Testis (tissue), 2 donors: ENCODE measurements at regions not wholly inside any gene's neighbourhood (a gene's known extent, or its start where the extent isn't known, plus 50 kb on each side); places are given as distances from the start of the nearest gene placed in this dataset.

Experiments
- POLR2A ChIP-seq: fragments of 450-650 bp; IDR thresholded peaks from one replicate; pipeline ENCODE4 v1.6.1; 2017; ENCODE audit warnings: antibody characterized with exemption, mild to moderate bottlenecking, moderate library complexity
- TF ChIP-seq, protein P1 (sequence below), 3 experiments: fragments of 450-650 bp in 2 of 3; fragments of 200-600 bp in 1 of 3; sonication (generic) in 1 of 3; IDR thresholded peaks; one replicate each; pipeline ENCODE4 v1.5.1; 2016 to 2019; ENCODE audit warnings: antibody characterized with exemption in 3 of 3, mild to moderate bottlenecking in 2 of 3, moderate library complexity in 1 of 3

- no peak for TF ChIP-seq POLR2A
- TF ChIP-seq, protein P1, sequence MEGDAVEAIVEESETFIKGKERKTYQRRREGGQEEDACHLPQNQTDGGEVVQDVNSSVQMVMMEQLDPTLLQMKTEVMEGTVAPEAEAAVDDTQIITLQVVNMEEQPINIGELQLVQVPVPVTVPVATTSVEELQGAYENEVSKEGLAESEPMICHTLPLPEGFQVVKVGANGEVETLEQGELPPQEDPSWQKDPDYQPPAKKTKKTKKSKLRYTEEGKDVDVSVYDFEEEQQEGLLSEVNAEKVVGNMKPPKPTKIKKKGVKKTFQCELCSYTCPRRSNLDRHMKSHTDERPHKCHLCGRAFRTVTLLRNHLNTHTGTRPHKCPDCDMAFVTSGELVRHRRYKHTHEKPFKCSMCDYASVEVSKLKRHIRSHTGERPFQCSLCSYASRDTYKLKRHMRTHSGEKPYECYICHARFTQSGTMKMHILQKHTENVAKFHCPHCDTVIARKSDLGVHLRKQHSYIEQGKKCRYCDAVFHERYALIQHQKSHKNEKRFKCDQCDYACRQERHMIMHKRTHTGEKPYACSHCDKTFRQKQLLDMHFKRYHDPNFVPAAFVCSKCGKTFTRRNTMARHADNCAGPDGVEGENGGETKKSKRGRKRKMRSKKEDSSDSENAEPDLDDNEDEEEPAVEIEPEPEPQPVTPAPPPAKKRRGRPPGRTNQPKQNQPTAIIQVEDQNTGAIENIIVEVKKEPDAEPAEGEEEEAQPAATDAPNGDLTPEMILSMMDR (IDR thresholded peaks at IDR 0.05), result no peak
Observed at GRCh38 chr1:194159941-194160340, 973.5 kb upstream of the B3GALT2 start.
